LoVo (cell line): ENCODE measurements at regions not wholly inside any gene's neighbourhood (a gene's known extent, or its start where the extent isn't known, plus 50 kb on each side); places are given as distances from the start of the nearest gene placed in this dataset.
A peak's percentile ranks its signal among the peaks of the same experiment; 100 is the strongest.
"Not testable (repeated sequence)": the region's sequence is repeated elsewhere in the genome, so short reads cannot be mapped to it uniquely, and the experiment has no call there.

Experiments used
- DNase-seq: peaks from one replicate; pipeline ENCODE4 v3.0.0-alpha.2; 2016; ENCODE audit warnings: low spot score

DNA sequence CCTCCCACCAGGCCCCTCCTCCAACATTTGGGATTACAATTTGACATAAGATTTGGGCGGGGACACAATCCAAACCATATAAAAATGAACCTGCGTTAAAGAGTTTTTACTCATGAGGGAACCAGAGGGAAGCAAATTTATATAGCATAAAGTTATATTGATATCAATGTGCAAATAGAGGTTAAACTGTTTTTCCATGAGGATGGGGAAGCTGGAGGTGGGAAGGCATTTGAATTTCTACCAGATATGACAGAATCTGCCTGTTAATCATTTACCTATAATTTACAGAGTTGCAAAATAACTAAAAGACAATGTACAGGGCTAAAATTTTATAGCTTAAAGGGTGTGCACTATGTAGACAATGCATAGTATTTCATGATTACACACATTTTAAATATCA, 322.0 kb upstream of the FKBP1C start:
- no peak for DNase-seq

DNA sequence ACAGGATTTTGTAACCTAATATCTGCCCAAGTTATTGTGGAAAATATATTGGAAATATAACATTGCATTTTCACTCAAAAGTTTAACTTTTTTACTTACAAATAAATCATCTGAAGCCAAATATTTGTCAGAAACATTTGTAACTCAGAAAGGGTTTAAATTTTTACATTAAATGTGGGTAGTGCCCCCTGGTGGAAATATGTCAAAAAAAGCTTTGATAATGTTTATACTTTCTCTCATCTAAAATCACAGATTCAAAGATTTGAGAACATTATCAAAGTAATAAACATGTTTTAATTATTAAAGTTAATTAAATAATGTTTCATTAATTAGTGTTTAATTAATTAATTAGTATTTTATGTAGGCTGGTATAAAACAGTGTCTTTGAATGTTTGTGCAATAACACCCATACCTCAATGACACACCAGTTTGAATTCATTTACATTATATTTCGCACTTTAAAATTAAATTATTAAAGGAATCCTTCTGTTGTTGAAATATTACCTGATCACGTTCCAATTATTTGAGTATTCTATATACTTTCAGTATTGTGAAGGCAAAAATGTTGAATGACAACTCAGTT, 320.1 kb upstream of the FKBP1C start:
- DNase-seq = peak; percentile 19

DNA sequence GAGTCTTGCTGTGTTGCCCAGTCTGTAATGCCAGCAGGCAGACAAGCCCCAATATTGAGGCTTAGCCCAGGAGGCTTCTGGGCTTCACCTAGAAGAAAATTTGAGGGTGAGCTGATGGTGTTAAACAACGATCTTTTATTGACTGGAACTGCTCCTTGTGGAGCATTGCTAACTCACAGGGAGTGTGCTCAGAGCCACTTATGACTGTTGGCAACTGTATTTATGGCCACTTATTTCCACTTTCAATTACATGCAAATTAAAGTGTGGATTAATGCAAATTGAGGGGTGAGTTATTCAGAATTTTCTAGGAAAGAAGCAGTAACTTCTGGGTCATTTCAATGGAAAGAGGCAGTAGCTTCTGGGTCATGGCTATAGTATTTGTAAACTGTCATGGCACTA, 317.2 kb upstream of the FKBP1C start:
- DNase-seq = no peak

DNA sequence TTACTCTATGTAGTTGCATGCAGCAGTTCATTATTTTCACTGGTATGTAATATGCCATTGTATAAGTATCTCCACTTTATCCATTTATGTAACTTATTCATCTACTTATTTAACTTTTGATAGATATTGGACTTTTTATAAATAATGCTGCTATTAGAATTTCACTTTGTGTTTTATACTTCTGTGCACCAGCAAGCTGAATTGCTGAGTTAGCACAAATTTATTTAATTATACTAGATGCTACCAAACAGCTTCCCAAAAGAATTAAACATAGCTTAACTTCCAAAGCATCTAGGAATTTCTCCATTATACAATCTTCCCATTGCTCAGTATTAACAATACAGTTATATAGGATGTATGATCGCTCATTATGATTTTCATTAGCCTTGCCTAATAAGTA, 308.0 kb upstream of the FKBP1C start:
- no peak for DNase-seq

DNA sequence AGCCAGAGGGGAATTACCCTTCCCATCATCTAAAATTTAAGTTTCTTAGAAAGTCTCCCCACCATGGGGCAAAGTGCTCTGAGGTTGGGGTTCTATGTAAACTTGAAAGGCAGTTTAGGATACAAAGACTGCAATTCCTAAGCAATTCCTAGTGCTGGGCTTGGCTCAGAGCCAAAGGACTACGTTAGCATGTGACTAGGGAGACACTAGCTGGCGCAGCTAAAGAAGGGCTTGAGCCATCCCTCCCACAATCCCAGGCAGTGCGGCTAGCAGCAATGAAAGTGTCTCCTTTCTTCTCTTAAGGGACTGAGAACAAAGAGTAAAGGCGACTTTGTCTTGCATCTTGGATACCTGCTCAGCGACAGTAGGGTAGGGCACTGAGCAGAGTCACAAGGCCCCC, 306.6 kb upstream of the FKBP1C start:
- no peak for DNase-seq

DNA sequence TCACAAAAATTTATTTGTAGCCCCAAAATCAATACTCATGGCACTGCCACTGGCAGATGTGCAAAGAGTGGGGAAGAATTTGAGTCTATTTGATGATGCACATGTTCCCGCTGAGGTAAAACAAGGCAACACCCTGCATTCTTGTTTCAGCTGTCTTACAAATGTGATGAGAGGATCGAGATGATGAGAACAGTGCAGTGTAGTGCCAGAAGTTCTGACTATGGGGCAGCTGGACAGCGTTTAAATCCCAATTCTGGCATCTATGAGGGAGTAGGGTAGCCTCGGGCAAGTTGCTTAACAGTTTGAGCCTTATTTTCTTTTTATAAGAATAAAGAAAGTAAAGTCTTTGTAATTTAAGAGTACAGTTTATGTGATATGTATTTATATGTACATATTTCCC, 296.7 kb upstream of the FKBP1C start:
- DNase-seq = no peak

DNA sequence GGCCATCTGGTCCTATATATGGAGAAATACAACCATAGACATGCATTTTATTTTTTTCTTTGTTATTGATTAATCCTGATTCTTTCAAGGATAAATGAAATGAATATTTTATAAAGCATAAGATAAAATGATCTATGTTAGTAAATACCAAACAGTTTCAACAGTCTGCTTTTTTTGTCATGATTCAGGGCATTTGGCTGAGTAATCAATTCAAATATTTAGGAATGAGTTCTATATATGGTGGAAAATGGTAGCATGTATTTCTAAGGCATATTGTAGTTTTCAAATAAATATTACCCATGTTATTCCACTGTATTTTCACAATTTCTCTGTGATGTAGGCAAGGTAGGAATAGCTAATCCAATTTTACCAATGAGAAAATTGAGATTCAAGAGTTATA, 287.5 kb upstream of the FKBP1C start:
- DNase-seq = no peak

DNA sequence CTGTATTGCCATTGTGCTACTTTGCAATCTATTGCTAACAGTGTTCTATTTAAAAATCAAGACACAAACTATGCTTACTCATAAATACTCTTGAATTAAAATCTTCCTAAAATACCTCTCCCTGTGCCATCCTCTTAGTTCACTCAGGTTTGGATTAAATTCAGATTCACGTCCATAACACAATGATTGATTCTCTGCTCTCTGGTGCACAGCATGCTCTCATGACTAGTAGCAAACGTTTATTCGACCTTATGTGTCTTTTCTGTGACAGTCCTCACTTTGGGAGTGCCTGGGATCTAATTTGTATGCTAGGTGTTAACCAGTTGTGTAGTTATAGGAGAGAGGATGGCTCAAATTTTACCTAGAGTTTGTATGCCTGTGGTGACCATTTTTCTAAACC, 270.4 kb upstream of the FKBP1C start:
- no peak for DNase-seq

DNA sequence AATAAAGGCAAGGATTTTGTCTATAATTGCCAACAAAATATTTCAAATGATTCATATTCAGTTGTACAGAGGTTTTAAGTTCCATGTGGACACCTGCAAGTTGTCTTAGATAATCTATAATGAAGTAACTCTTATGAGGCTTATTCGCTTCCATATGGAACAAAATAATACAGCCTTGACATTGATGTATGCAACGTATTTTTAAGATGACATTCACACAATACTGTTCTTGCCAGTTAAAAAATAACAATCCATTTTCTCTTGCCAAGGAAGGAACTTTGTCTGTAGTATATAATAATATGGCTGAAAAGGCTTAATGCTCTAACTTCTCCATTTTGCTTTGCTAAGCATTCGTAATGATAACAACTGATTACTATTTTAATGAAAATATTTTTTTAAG, 269.3 kb upstream of the FKBP1C start:
- no peak for DNase-seq

DNA sequence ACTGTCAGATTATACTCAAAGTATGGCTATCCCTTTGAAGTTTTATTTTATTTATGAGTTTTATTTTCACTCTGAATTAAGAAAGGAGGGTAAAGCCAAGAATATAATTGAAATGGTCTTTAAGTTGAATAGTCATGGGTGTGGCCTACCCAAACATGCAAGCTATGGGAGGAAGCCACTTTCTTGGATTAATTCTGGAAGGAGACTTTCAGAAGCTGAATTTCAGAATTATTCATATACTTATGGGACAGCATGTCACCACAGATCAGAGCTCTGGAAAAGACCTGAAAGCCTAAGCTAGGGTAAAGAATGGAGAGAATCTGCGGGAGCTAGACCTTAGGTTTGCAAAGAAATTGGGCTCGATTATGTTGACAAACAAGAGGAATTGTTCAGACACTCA, 242.4 kb upstream of the FKBP1C start:
- no peak for DNase-seq

DNA sequence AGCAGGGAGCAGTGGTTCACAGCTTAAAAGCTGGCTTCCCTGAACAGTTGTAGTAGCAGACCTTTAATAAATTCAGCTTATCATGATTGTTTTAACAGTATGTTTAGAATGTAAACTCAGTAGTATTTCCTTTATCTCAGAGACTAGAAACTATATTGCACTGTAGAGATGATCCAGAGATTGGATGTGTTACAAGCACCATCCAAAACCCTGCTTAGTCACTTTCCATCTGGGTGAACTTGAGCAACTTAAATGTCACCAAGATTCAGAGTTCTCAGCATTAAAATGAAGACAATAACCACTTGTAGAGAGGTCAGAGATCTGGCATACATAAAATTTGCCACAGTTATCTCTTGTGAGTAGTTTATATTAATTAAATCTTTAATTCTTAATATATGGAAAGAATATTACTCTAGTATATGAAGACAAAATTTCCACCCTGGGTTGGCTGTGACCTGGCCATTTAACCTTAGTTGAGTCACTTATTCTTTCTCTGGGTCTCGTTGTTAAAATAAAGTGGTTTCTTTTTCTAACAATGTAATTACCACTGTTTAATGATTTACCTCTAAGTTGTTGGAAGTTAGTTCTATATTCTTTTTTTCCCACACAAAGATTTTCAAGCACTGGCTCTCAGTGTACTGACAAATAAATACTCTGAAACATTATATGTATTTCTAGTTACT, 239.2 kb upstream of the FKBP1C start:
- no peak for DNase-seq

DNA sequence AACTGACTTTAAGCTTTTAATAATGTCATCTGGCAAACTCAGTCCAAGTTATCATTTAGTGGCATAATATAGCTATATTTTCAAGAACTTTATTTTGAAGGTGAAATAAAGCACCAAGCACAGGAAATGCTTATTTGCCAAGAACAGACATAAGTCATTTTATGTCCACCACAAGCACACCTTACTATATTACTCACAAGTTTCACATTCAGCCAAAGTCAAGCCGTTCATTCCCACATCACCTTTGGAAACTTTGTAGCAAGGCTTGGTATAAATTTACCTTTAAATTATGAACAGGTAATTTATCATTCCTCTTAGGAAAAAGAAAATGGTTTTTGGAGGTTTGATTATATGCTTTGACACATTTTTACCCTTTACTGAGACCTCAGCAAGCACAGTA, 236.8 kb upstream of the FKBP1C start:
- DNase-seq = no peak

DNA sequence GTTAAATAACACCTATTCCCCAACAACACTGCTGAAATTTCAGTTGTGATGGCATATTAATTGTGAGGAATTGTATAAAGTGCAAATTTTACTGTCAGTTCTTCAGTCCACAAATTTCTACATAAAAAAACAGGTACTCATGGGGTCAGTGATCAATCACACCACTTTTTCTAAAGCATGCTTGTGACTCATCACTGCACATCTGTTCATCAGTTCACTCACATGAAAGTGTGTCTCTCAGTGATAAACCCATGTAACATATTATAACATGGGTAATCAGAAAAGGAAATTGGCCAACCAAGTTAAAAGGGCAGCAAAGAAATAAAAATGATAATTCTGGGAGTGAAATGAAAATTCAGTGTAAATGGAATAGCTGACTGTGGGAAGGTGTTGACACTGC, 234.7 kb upstream of the FKBP1C start:
- no peak for DNase-seq

DNA sequence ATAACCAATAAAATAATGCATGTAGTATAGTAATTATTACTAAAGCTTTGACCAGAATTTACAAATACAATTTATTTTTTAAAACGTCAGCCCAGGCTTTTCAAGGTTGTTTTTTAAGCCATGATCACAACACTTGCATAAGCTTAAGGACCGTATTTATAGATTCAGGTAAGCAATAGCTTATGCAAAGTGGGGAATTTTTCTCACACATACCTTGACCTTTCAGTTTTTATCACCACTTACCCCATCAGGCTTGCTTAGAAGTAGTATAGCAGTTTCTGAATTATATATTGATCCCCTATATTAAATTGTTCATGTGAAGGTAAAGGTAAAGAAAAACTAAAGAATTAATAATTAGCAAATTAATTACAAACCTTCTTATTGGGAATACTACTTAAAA, 232.3 kb upstream of the FKBP1C start:
- DNase-seq = no peak

DNA sequence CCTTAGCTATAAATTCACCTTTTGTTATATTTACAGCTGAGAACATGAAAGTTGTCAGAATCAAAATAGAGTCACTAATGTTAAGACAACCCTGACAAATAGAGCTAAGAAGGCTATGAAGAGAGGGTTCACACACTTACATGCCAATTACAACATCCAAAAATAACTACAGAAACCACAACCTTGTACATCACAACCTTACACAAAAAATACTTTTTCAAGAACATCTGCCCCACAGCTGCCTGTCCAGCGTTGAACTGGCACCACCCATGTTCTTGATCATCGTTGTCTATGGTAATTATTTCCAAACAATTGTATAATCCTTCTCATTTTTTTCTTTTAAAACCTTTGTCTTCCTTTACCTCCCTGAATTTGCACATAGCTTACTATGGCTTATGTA, 231.2 kb upstream of the FKBP1C start:
- DNase-seq = no peak

DNA sequence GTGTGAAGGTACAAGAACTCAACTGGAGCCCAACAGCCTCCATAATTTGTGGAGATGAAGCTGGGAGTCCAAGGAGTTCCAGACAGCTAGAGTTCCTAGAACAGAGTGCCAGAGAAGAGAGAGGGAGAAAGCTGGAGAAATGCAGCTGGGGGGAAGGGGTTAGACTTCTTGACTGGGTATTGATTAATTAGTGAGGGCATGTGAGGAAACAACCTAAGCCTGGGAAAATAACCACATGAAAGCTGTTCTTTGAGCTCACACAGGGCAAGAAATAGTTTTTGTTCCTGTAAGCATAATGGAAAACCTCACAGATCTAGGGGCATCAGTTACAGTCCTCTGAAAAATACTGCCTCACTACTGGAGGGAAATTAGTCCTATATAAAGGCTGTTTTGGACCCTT, 230.5 kb upstream of the FKBP1C start:
- no peak for DNase-seq

DNA sequence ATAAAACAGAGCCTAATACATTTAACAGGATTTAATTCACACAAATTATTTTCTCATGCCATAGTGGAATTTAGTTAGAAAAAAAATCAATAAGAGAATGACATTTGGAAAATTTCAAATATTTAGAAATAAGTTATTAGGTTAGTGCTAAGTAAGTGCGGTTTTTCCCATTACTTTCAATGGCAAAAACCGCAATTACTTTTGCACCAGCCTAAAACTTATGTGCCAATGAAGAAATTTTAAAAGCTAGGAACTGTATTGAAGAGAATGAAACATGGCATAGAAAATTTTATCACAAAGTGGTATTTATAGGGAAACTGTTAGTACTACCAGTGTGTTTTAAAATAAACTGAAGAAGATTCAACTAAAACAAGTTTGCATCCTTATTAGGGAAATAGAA, 228.3 kb upstream of the FKBP1C start:
- DNase-seq = no peak

DNA sequence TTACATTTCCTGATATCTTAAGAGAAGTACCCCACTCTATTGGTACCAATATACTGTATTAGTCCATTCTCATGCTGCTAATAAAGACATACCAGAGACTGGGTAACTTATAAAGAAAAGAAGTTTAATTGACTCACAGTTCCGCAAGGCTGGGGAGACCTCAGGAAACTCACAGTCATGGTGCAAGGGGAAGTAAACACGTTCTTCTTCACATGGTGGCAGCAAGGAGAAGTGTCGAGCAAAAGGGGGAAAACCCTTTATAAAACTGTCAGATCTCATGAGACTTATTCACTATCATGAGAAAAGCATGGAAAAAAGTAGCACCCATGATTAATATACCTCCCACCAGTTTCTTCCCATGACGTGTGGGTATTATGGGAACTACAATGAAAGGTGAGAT, 219.6 kb upstream of the FKBP1C start:
- DNase-seq = not testable (repeated sequence)

DNA sequence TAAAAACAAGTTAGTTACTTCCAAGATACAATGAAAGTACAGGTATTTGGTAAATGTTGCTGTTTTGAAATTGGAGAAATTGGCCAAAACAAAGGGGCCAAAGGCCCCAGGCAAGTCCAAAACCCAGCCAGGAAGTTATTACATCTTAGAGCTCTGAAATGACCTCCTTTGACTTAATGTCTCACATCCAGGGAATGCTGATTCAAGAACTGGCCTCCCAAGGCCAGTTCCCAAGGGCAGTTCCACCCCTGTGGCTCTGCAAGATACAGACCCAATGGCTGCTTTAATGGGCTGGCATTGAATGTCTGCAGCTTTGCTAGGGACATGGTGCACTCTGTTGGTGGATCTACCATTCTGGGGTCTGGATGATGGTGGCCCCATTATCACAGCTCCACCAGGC, 217.3 kb upstream of the FKBP1C start:
- DNase-seq = no peak

DNA sequence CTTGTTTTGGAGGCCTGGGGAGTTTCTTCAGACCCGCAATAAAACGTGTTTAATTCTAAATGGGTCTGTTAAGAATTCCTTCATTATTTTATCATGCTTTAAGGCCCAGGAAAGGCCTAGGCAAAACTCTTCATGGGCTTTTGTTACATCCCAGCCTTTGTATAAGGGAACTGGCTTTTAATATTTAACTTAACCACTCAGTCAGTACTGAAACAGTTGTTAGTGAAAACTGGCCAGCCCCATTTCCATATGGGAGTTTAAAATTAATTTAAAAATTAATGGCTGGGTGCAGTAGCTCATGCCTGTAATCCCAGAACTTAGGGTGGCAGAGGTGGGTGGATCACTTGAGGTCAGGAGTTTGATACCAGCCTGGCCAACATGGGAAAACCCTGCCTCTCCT, 213.2 kb upstream of the FKBP1C start:
- no peak for DNase-seq

DNA sequence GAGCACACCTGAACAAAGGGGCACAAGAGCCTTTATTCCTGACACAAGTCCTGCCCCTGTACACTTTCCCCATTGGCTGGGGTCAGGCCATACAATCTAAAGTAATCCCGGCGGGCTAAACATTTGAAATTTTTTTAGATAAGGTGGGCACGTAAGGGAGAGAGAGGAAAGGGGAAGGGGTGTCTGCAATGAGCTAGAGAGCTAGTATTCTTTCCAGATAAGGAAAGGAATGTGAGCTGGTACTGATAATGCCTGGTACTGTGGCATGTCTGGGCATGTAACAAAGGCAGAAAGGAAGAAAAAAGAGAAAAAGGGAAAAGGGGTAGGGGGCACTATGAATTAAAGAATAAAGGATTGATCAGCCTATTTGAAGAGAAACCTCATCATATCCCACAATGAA, 212.0 kb upstream of the FKBP1C start:
- not testable (repeated sequence) for DNase-seq

DNA sequence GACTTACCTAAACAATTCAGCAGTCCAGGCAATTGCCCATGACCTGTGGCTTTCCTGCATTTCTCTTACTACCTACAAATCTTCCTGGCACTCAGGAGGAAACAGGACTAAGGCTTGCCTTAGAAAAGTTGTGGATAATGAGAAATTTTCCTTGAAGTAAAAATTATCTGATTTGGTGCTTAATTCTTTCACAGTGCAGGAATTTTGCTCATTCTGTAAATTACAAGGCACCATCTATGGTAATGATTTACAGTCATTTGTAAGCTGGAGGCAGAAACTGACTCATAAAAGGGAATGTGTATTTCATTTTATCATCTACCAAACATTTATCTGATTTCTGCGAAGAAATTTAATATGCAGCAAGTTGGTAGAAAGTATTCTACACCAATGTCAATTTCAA, 211.5 kb upstream of the FKBP1C start:
- peak; percentile 23 for DNase-seq

DNA sequence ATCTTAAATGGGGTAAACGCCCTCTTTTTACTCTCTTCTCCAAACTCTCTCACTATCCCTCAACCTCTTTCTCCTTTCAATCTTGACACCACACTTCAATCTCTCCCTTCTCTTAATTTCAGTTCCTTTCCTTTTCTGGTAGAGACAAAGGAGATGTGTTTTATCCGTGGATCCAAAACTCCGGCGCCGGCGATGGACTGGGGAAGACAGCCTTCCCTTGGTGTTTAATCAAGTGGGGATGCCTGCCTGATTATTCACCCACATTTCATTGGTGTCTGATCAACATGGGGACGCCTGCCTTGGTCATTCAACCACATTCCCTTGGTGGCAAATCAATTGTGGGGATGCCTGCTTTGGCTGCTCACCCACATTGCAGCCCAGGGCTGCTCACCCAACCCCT, 205.3 kb upstream of the FKBP1C start:
- DNase-seq = not testable (repeated sequence)

DNA sequence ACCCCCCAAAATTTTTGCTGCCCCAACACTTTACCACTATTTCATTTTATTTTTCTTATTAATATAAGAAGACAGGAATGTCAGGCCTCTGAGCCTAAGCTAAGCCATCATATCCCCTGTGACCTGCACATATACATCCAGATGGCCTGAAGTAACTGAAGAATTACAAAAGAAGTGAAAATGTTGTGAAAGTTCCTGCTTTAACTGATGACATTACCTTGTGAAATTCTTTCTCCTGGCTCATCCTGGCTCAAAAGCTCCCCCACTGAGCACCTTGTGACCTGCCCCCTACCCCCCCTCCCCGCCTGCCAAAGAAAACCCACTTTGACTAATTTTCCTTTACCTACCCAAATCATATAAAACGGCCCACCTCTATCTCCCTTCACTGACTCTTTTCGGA, 200.3 kb upstream of the FKBP1C start:
- DNase-seq = not testable (repeated sequence)
